H9 (cell line): ENCODE measurements at regions not wholly inside any gene's neighbourhood (a gene's known extent, or its start where the extent isn't known, plus 50 kb on each side); places are given as distances from the start of the nearest gene placed in this dataset.

Experiments used
- DNase-seq: peaks from one replicate; pipeline ENCODE4 v3.0.0-alpha.2; 2017
- H2AFZ ChIP-seq: one replicate; pipeline ENCODE4 v1.6.1; 2013; ENCODE audit warnings: mild to moderate bottlenecking, low read length, control low read depth, moderate library complexity
- H2AK5ac ChIP-seq: 2 replicates; pipeline ENCODE4 v1.6.1; 2013; ENCODE audit warnings: low read length, control low read depth, mixed read lengths; ENCODE audit not compliant: insufficient read length
- H2BK120ac ChIP-seq: one replicate; pipeline ENCODE4 v1.6.1; 2013; ENCODE audit warnings: low read depth, mild to moderate bottlenecking, low read length, control low read depth, inconsistent platforms; ENCODE audit not compliant: poor library complexity, severe bottlenecking
- H2BK12ac ChIP-seq: 2 replicates; pipeline ENCODE4 v1.6.1; 2013; ENCODE audit warnings: low read length, control low read depth, mixed read lengths, low read depth; ENCODE audit not compliant: insufficient read length
- H2BK15ac ChIP-seq: 2 replicates; pipeline ENCODE4 v1.6.1; 2013; ENCODE audit warnings: low read depth, low read length, control low read depth
- H2BK20ac ChIP-seq: one replicate; pipeline ENCODE4 v1.6.1; 2013; ENCODE audit warnings: low read depth, mild to moderate bottlenecking, low read length, control low read depth, inconsistent platforms; ENCODE audit not compliant: poor library complexity, severe bottlenecking
- H2BK5ac ChIP-seq: 2 replicates; pipeline ENCODE4 v1.6.1; 2013; ENCODE audit warnings: low read length, control low read depth, mixed read lengths; ENCODE audit not compliant: insufficient read length
- H3K14ac ChIP-seq: 2 replicates; pipeline ENCODE4 v1.6.1; 2013; ENCODE audit warnings: low read length, control low read depth; ENCODE audit not compliant: insufficient read depth
- H3K18ac ChIP-seq: 2 replicates; pipeline ENCODE4 v1.6.1; 2013; ENCODE audit warnings: low read depth, mild to moderate bottlenecking, mixed read lengths, low read length, control low read depth; ENCODE audit not compliant: insufficient read length
- H3K23ac ChIP-seq: 2 replicates; pipeline ENCODE4 v1.6.1; 2013; ENCODE audit warnings: low read length, control low read depth, mixed read lengths, low read depth; ENCODE audit not compliant: insufficient read length
- H3K23me2 ChIP-seq: 2 replicates; pipeline ENCODE4 v1.6.1; 2013; ENCODE audit warnings: low read depth, mild to moderate bottlenecking, mixed read lengths, low read length, control low read depth; ENCODE audit not compliant: insufficient read length, poor library complexity, severe bottlenecking
- H3K27ac ChIP-seq: 2 replicates; pipeline ENCODE4 v1.5.1; 2013; ENCODE audit warnings: low read length, control low read depth, mixed read lengths, low read depth; ENCODE audit not compliant: insufficient read length
- H3K27me3 ChIP-seq: 2 replicates; pipeline ENCODE4 v1.6.1; 2013; ENCODE audit warnings: low read length, control low read depth, inconsistent platforms; ENCODE audit not compliant: insufficient read depth
- H3K4ac ChIP-seq: 2 replicates; pipeline ENCODE4 v1.6.1; 2013; ENCODE audit warnings: low read depth, mild to moderate bottlenecking, control low read depth, inconsistent platforms, low read length, moderate library complexity
- H3K4me1 ChIP-seq: 2 replicates; pipeline ENCODE4 v1.6.1; 2013; ENCODE audit warnings: low read length, control low read depth, inconsistent platforms; ENCODE audit not compliant: insufficient read depth
- H3K4me2 ChIP-seq: 2 replicates; pipeline ENCODE4 v1.6.1; 2013; ENCODE audit warnings: low read length, control low read depth, mixed read lengths; ENCODE audit not compliant: insufficient read length, insufficient read depth
- H3K56ac ChIP-seq: 2 replicates; pipeline ENCODE4 v1.6.1; 2013; ENCODE audit warnings: low read depth, mild to moderate bottlenecking, mixed read lengths, low read length, control low read depth; ENCODE audit not compliant: insufficient read length
- H3K79me1 ChIP-seq: 2 replicates; pipeline ENCODE4 v1.6.1; 2013; ENCODE audit warnings: low read depth, mild to moderate bottlenecking, moderate library complexity, low read length, control low read depth, inconsistent platforms; ENCODE audit not compliant: insufficient read depth, poor library complexity, severe bottlenecking
- H3K79me2 ChIP-seq: 2 replicates; pipeline ENCODE4 v1.6.1; 2013; ENCODE audit warnings: low read length, control low read depth, inconsistent platforms; ENCODE audit not compliant: insufficient read depth
- H3K9ac ChIP-seq: 2 replicates; pipeline ENCODE4 v1.6.1; 2013; ENCODE audit warnings: low read length, control low read depth, mixed read lengths; ENCODE audit not compliant: insufficient read length; ENCODE audit errors: extremely low read depth
- H3K9me3 ChIP-seq: one replicate; pipeline ENCODE4 v1.6.1; 2013; ENCODE audit warnings: low read depth, low read length, inconsistent platforms; ENCODE audit not compliant: control insufficient read depth
- H3T11ph ChIP-seq: one replicate; pipeline ENCODE4 v1.6.1; 2013; ENCODE audit warnings: mild to moderate bottlenecking, low read length, control low read depth, inconsistent platforms
- H4K20me1 ChIP-seq: one replicate; pipeline ENCODE4 v1.6.1; 2013; ENCODE audit not compliant: control insufficient read depth, insufficient read length, insufficient read depth
- H4K5ac ChIP-seq: 2 replicates; pipeline ENCODE4 v1.6.1; 2013; ENCODE audit warnings: low read depth, mild to moderate bottlenecking, mixed read lengths, low read length, control low read depth; ENCODE audit not compliant: insufficient read length
- H4K8ac ChIP-seq: replicated peaks from 2 replicates; pipeline ENCODE4 v1.6.1; 2013; ENCODE audit warnings: low read length, control low read depth, mixed read lengths, low read depth; ENCODE audit not compliant: insufficient read length
- H4K91ac ChIP-seq: 2 replicates; pipeline ENCODE4 v1.6.1; 2013; ENCODE audit warnings: low read depth, mild to moderate bottlenecking, moderate library complexity, mixed read lengths, low read length, control low read depth; ENCODE audit not compliant: insufficient read length
- H3K27ac Mint-ChIP-seq, 3 experiments: 2 replicates in 2 of 3; 3 replicates in 1 of 3; pipeline ENCODE4 v1.8.0; 2020 to 2021; ENCODE audit warnings: mixed read lengths in 3 of 3, mild to moderate bottlenecking in 1 of 3, moderate library complexity in 1 of 3
- H3K27me3 Mint-ChIP-seq: 2 replicates; pipeline ENCODE4 v1.8.0; 2021; ENCODE audit warnings: low read depth, mild to moderate bottlenecking, moderate library complexity, mixed read lengths
- H3K36me3 Mint-ChIP-seq, 3 experiments: 2 replicates in 2 of 3; 3 replicates in 1 of 3; pipeline ENCODE4 v1.8.0; 2020 to 2021; ENCODE audit warnings: low read depth in 3 of 3, mixed read lengths in 3 of 3; ENCODE audit not compliant: insufficient read depth in 1 of 3
- H3K4me1 Mint-ChIP-seq, 2 experiments: 2 replicates each; pipeline ENCODE4 v1.8.0; 2020; ENCODE audit warnings: mixed read lengths in 2 of 2
- H3K4me3 Mint-ChIP-seq, 2 experiments: 2 replicates in 1 of 2; 3 replicates in 1 of 2; pipeline ENCODE4 v1.8.0; 2020 to 2021; ENCODE audit warnings: mild to moderate bottlenecking in 2 of 2, mixed read lengths in 2 of 2, moderate library complexity in 1 of 2
- H3K9me3 Mint-ChIP-seq, 2 experiments: 2 replicates in 1 of 2; 3 replicates in 1 of 2; pipeline ENCODE4 v1.8.0; 2020; ENCODE audit warnings: mild to moderate bottlenecking in 2 of 2, mixed read lengths in 2 of 2, moderate library complexity in 1 of 2
- CTCF ChIP-seq: fragments of 200-600 bp; sonication (generic); conservative IDR thresholded peaks from 3 replicates; pipeline ENCODE4 v1.8.0; 2021; ENCODE audit warnings: antibody characterized with exemption, mild to moderate bottlenecking
- WGBS: extraction: QIAGEN DNeasy Blood & Tissue Kit; methylation state at CpG from one replicate; pipeline ENCODE4 v1.1.7; 2013; ENCODE audit warnings: missing lambda C conversion rate, low lambda C conversion rate, mixed read lengths; ENCODE audit not compliant: insufficient read length; ENCODE audit errors: extremely low coverage; 5-methylcytosine and 5-hydroxymethylcytosine counted together

DNA sequence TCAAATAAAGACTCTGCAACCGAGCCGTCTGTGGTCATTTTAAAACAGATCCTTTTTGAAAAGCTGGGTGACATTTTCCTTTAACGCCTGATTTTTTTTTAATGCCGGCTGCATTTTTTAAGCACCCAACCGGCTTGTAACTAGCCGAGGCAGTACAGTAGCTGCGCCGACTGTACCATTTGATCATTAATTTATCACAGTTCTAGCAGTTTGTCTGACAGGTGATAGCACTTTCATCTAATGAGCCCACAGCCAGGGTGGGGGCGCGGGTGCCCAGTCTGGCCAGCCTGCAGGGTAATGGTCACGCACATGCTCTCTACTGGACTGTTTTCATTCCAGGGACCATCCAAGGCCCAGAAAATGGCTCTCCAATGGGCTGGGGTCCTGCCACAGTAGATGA lies 68.8 kb downstream of the IRX5 start:
- Histone ChIP-seq H4K20me1 (no peaks in the 10 kb centered on the region), H2BK20ac (no peak overlapping the region), H2AFZ (no peak overlapping the region), H2BK5ac (no peak overlapping the region), H3K27ac (no peak overlapping the region), H4K8ac (no peak overlapping the region), H3K4me2 (no peak overlapping the region), H3K79me1 (no peaks in the 10 kb centered on the region), H3K4ac (no peak overlapping the region), H4K5ac (no peak overlapping the region), H3K9me3 (no peaks in the 10 kb centered on the region), H3K14ac (no peak overlapping the region), H2BK15ac (no peak overlapping the region), H3K4me1 (no peaks in the 10 kb centered on the region), H3K27me3 (no peaks in the 10 kb centered on the region), H4K91ac (no peak overlapping the region), H2BK120ac (no peak overlapping the region), H2BK12ac (no peak overlapping the region), H3T11ph (no peak overlapping the region), H3K79me2 (no peaks in the 10 kb centered on the region), H3K56ac (no peak overlapping the region), H3K23ac (no peak overlapping the region), H3K18ac (no peak overlapping the region), H2AK5ac (no peak overlapping the region), H3K9ac (no peak overlapping the region), H3K23me2 (no peaks in the 10 kb centered on the region)
- Mint-ChIP-seq H3K27me3 (peaks cover 4% of the 10 kb centered on the region), H3K4me3 (no peak overlapping the region), H3K27ac (no peak overlapping the region; a peak in 1 of 7 replicates), H3K9me3 (no peaks in the 10 kb centered on the region), H3K36me3 (no peaks in the 10 kb centered on the region), H3K4me1 (peaks cover 0 to 11% of the 10 kb centered on the region in 2 experiments; a peak in 2 of 4 replicates)
- TF ChIP-seq CTCF: no peak
- no peak for DNase-seq
- whole genome bisulfite sequencing: no CpG with 5 or more reads among the region's 11 CpGs
